OCI-LY1 (cell line): ENCODE measurements at regions not wholly inside any gene's neighbourhood (a gene's known extent, or its start where the extent isn't known, plus 50 kb on each side); places are given as distances from the start of the nearest gene placed in this dataset.
"Not testable (repeated sequence)": the region's sequence is repeated elsewhere in the genome, so short reads cannot be mapped to it uniquely, and the experiment has no call there.

ENCODE experiments used
- H2AFZ ChIP-seq: fragments of 200-600 bp; sonication (generic), shearing (Covaris generic); 2 replicates; pipeline ENCODE4 v1.6.0; 2014; ENCODE audit warnings: antibody characterized with exemption, mild to moderate bottlenecking, low read length
- H3F3A ChIP-seq: fragments of 200-600 bp; sonication (generic), shearing (Covaris generic); 2 replicates; pipeline ENCODE4 v1.6.0; 2014; ENCODE audit warnings: mild to moderate bottlenecking, antibody characterized with exemption, low read length, moderate library complexity; ENCODE audit not compliant: insufficient read depth
- H3K27ac ChIP-seq: fragments of 200-600 bp; sonication (generic); 2 replicates; pipeline ENCODE4 v1.5.1; 2014; ENCODE audit warnings: low read length, mixed run types, mild to moderate bottlenecking, low read depth; ENCODE audit not compliant: poor library complexity, severe bottlenecking
- H3K27me3 ChIP-seq: fragments of 200-600 bp; sonication (generic); 2 replicates; pipeline ENCODE4 v1.6.0; 2014; ENCODE audit warnings: antibody characterized with exemption, mild to moderate bottlenecking, low read length, moderate library complexity; ENCODE audit not compliant: insufficient read depth
- H3K36me3 ChIP-seq: fragments of 200-600 bp; sonication (generic); 2 replicates; pipeline ENCODE4 v1.6.1; 2014; ENCODE audit warnings: mild to moderate bottlenecking, antibody characterized with exemption, low read length, moderate library complexity, mixed read lengths; ENCODE audit not compliant: insufficient read depth
- H3K4me1 ChIP-seq: fragments of 200-600 bp; sonication (generic); 2 replicates; pipeline ENCODE4 v1.5.1; 2014; ENCODE audit warnings: mild to moderate bottlenecking, low read length, moderate library complexity; ENCODE audit not compliant: insufficient read depth, severe bottlenecking
- H3K4me2 ChIP-seq: fragments of 200-600 bp; sonication (generic), shearing (Covaris generic); 2 replicates; pipeline ENCODE4 v1.6.1; 2014; ENCODE audit warnings: low read length
- H3K4me3 ChIP-seq: fragments of 200-600 bp; sonication (generic); 2 replicates; pipeline ENCODE4 v1.5.1; 2014; ENCODE audit warnings: low read length, low read depth, mild to moderate bottlenecking, mixed read lengths; ENCODE audit not compliant: poor library complexity, severe bottlenecking
- H3K79me2 ChIP-seq: fragments of 200-600 bp; shearing (Covaris generic); 2 replicates; pipeline ENCODE4 v1.6.1; 2016; ENCODE audit warnings: mixed run types, low read length, mixed read lengths; ENCODE audit not compliant: insufficient read depth
- H3K9ac ChIP-seq: fragments of 200-600 bp; sonication (generic), shearing (Covaris generic); 2 replicates; pipeline ENCODE4 v1.6.1; 2014; ENCODE audit warnings: mild to moderate bottlenecking, low read length, mixed read lengths
- H3K9me2 ChIP-seq: fragments of 200-600 bp; sonication (generic), shearing (Covaris generic); 2 replicates; pipeline ENCODE4 v1.6.1; 2014; ENCODE audit warnings: low read depth, mild to moderate bottlenecking, low read length, mixed read lengths
- H3K9me3 ChIP-seq: fragments of 200-600 bp; shearing (Covaris generic); 2 replicates; pipeline ENCODE4 v1.6.1; 2014; ENCODE audit warnings: low read length, mixed read lengths
- H4K20me1 ChIP-seq: fragments of 200-600 bp; sonication (generic), shearing (Covaris generic); 2 replicates; pipeline ENCODE4 v1.6.0; 2016; ENCODE audit warnings: mild to moderate bottlenecking, low read length; ENCODE audit not compliant: insufficient read depth
- CTCF ChIP-seq: fragments of 200-600 bp; sonication (generic), shearing (Covaris generic); IDR thresholded peaks from 2 replicates; pipeline ENCODE4 v1.5.1; 2017; ENCODE audit warnings: mild to moderate bottlenecking, antibody characterized with exemption, low read length, moderate library complexity, mixed read lengths
- EZH2 ChIP-seq: fragments of 200-600 bp; sonication (generic), shearing (Covaris generic); IDR thresholded peaks from 2 replicates; pipeline ENCODE4 v1.8.0; 2017; ENCODE audit warnings: borderline replicate concordance, mixed run types, mild to moderate bottlenecking, antibody characterized with exemption, low read length, moderate library complexity, mixed read lengths

GRCh38 chr22:34620832-34621231 is 445.1 kb upstream of the ISX start:
- no peak overlapping the region for H2AFZ ChIP-seq
- no peaks in the 10 kb centered on the region for H3F3A ChIP-seq
- no peaks in the 10 kb centered on the region for H4K20me1 ChIP-seq
- H3K4me2 ChIP-seq = no peak overlapping the region
- no peak overlapping the region for H3K4me3 ChIP-seq
- no peaks in the 10 kb centered on the region for H3K9me2 ChIP-seq
- no peaks in the 10 kb centered on the region for H3K79me2 ChIP-seq
- no peaks in the 10 kb centered on the region for H3K9me3 ChIP-seq
- no peak overlapping the region for H3K27ac ChIP-seq
- TF ChIP-seq CTCF (no peak), EZH2 (no peak)
- no peaks in the 10 kb centered on the region for H3K4me1 ChIP-seq
- no peak overlapping the region for H3K9ac ChIP-seq
- H3K36me3 ChIP-seq = no peaks in the 10 kb centered on the region
- no peaks in the 10 kb centered on the region for H3K27me3 ChIP-seq

GRCh38 chr22:34622602-34623001 is 443.4 kb upstream of the ISX start:
- H3K9ac ChIP-seq = no peak overlapping the region
- no peaks in the 10 kb centered on the region for H3F3A ChIP-seq
- no peak overlapping the region for H2AFZ ChIP-seq
- H3K9me3 ChIP-seq = no peaks in the 10 kb centered on the region
- H4K20me1 ChIP-seq = no peaks in the 10 kb centered on the region
- H3K27me3 ChIP-seq = no peaks in the 10 kb centered on the region
- H3K4me3 ChIP-seq = no peak overlapping the region
- H3K36me3 ChIP-seq = no peaks in the 10 kb centered on the region
- H3K4me2 ChIP-seq = no peak overlapping the region
- no peaks in the 10 kb centered on the region for H3K4me1 ChIP-seq
- no peaks in the 10 kb centered on the region for H3K9me2 ChIP-seq
- TF ChIP-seq EZH2 (no peak), CTCF (no peak)
- no peak overlapping the region for H3K27ac ChIP-seq
- no peaks in the 10 kb centered on the region for H3K79me2 ChIP-seq

GRCh38 chr22:34623580-34623979 is 442.4 kb upstream of the ISX start:
- Histone ChIP-seq H4K20me1 (no peaks in the 10 kb centered on the region), H3K4me1 (no peaks in the 10 kb centered on the region), H3K4me2 (no peak overlapping the region), H3K36me3 (no peaks in the 10 kb centered on the region), H3K9me2 (no peaks in the 10 kb centered on the region), H3F3A (no peaks in the 10 kb centered on the region), H3K27me3 (no peaks in the 10 kb centered on the region), H3K9ac (no peak overlapping the region), H3K27ac (no peak overlapping the region), H3K9me3 (no peaks in the 10 kb centered on the region), H2AFZ (no peak overlapping the region), H3K4me3 (no peak overlapping the region), H3K79me2 (no peaks in the 10 kb centered on the region)
- TF ChIP-seq EZH2 = no peak
- no peak for TF ChIP-seq CTCF

GRCh38 chr22:34625892-34626291 is 440.1 kb upstream of the ISX start:
- H3F3A ChIP-seq, H3K27ac ChIP-seq, H2AFZ ChIP-seq, H3K4me3 ChIP-seq, H3K36me3 ChIP-seq, H4K20me1 ChIP-seq, H3K4me2 ChIP-seq, H3K9me3 ChIP-seq, H3K9me2 ChIP-seq, H3K4me1 ChIP-seq, H3K27me3 ChIP-seq, H3K9ac ChIP-seq, H3K79me2 ChIP-seq: not testable (repeated sequence)
